ENCODE measurements at regions not wholly inside any gene's neighbourhood (a gene's known extent, or its start where the extent isn't known, plus 50 kb on each side); places are given as distances from the start of the nearest gene placed in this dataset.

DNA sequence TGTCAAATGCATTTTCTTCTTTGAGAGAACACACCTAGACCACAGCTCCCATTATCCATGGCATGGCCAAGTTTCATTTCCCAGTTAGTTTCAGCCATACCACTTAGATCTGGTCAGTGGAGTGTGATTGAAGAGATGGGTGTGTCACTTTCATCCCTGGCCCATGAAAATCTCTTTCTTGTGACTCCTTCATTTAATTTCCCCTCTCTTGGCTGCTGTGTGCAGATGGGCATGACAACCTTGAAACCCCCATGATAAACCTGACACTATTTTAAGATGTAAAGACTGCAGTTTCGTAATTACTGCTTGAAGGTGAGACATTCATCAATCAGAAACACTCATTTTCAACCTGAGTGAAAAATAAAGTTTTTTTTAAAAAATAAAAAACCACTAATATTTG lies 284.9 kb downstream of the IL15 start:
- TF ChIP-seq, protein P1, sequence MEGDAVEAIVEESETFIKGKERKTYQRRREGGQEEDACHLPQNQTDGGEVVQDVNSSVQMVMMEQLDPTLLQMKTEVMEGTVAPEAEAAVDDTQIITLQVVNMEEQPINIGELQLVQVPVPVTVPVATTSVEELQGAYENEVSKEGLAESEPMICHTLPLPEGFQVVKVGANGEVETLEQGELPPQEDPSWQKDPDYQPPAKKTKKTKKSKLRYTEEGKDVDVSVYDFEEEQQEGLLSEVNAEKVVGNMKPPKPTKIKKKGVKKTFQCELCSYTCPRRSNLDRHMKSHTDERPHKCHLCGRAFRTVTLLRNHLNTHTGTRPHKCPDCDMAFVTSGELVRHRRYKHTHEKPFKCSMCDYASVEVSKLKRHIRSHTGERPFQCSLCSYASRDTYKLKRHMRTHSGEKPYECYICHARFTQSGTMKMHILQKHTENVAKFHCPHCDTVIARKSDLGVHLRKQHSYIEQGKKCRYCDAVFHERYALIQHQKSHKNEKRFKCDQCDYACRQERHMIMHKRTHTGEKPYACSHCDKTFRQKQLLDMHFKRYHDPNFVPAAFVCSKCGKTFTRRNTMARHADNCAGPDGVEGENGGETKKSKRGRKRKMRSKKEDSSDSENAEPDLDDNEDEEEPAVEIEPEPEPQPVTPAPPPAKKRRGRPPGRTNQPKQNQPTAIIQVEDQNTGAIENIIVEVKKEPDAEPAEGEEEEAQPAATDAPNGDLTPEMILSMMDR (conservative IDR thresholded peaks at IDR 0.05; ENCODE audit: low read depth, low read length) = no peak
- TF ChIP-seq RFX5 (IDR thresholded peaks at IDR 0.05; ENCODE audit: low read depth, low read length) = no peak
- TF ChIP-seq MXI1 (IDR thresholded peaks at IDR 0.05; ENCODE audit: borderline replicate concordance, low read depth, low read length) = no peak
- no peak for TF ChIP-seq POLR2A (IDR thresholded peaks at IDR 0.05; ENCODE audit: low read depth, low read length)
- no peak for TF ChIP-seq CEBPB (IDR thresholded peaks at IDR 0.05; ENCODE audit: low read depth, low read length)
- no peak for TF ChIP-seq CHD1 (IDR thresholded peaks at IDR 0.05; ENCODE audit: low read depth, low read length)
- TF ChIP-seq, protein P2, sequence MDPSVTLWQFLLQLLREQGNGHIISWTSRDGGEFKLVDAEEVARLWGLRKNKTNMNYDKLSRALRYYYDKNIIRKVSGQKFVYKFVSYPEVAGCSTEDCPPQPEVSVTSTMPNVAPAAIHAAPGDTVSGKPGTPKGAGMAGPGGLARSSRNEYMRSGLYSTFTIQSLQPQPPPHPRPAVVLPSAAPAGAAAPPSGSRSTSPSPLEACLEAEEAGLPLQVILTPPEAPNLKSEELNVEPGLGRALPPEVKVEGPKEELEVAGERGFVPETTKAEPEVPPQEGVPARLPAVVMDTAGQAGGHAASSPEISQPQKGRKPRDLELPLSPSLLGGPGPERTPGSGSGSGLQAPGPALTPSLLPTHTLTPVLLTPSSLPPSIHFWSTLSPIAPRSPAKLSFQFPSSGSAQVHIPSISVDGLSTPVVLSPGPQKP (IDR thresholded peaks at IDR 0.05; ENCODE audit: borderline replicate concordance, low read depth, low read length) = no peak
- TF ChIP-seq MAFK (IDR thresholded peaks at IDR 0.05; ENCODE audit: low read depth, low read length) = no peak
- TF ChIP-seq NFE2L2 (IDR thresholded peaks at IDR 0.05; ENCODE audit: low read depth, low read length) = no peak
- no peak for TF ChIP-seq SMC3 (IDR thresholded peaks at IDR 0.05; ENCODE audit: low read depth, low read length)
- TF ChIP-seq, protein P3, sequence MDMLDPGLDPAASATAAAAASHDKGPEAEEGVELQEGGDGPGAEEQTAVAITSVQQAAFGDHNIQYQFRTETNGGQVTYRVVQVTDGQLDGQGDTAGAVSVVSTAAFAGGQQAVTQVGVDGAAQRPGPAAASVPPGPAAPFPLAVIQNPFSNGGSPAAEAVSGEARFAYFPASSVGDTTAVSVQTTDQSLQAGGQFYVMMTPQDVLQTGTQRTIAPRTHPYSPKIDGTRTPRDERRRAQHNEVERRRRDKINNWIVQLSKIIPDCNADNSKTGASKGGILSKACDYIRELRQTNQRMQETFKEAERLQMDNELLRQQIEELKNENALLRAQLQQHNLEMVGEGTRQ (IDR thresholded peaks at IDR 0.05; ENCODE audit: low read depth, low read length) = no peak

Measured in IMR-90 (cell line).